ENCODE measurements at regions not wholly inside any gene's neighbourhood (a gene's known extent, or its start where the extent isn't known, plus 50 kb on each side); places are given as distances from the start of the nearest gene placed in this dataset.
"Not testable (repeated sequence)": the region's sequence is repeated elsewhere in the genome, so short reads cannot be mapped to it uniquely, and the experiment has no call there.

DNA sequence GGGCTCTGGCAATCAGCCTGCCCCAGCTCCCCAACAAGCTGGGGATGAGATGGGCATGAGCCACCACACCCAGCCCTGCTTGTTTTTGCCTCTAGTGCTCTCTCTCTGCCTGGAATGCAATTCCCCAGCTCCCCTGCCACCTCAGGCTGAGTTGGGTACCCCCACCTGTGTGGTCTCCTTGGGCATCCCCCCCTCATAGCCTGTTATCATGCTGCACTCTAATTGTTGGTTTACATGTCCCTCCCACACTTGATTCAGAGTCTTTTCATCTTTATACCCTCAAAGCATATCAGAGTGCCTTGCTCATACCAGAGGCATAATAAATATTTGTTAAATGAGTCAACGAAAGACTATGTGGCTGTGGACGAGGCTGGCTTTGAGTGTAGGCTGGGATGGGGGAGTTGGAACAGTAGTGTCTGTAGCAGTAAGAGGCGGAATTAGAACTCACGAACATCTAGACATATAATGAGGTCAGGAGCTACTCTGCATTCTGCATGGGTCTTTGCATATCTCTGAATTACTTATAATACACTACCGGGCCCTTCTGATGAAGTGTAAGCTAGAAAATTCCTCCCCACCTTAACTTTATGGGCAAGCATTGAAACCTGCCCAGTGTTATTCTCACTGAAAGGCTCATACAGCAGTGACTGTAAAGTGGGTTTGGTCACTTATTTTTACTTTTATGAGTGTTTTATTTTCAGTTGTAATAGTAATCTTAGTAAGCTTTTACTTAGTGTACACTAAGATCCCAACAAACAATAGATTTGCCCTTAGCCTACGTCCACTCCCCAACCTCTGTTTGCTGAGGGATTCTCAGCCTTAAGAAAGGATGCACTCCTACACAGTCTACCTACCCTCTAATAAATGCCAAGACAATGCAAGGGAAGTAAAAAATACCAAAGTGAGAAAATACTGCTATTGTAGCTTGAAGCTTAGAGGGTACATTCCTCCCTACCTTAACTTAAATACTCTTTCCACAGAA, 58.7 kb downstream of the EDN1 start:
- intact Hi-C loops (cut with DNase I), result no loop called here
- no peak for DNase-seq

DNA sequence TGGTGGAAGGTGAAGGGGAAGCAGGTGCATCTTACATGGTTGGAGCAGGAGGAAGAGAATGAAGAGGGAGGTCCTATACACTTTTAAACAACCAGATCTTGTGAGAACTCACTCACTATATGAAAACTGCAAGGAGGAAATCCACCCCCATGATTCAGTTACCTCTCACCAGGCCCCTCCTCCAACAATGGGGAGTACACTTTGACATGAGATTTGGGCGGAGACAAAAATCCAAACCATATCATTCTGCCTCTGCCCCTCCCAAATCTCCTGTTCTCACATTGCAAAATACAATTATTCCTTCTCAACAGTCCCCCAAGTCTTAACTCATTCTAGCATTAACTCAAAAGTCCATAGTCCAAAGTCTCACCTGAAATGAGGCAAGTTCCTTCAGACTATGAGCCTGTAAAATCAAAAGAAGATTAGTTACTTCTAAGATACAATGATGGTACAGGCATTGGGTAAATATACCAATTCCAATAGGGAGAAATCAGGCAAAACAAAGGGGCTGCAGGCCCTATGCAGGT, 60.5 kb downstream of the EDN1 start:
- intact Hi-C loops (cut with DNase I), result no loop called here
- DNase-seq, result no peak

DNA sequence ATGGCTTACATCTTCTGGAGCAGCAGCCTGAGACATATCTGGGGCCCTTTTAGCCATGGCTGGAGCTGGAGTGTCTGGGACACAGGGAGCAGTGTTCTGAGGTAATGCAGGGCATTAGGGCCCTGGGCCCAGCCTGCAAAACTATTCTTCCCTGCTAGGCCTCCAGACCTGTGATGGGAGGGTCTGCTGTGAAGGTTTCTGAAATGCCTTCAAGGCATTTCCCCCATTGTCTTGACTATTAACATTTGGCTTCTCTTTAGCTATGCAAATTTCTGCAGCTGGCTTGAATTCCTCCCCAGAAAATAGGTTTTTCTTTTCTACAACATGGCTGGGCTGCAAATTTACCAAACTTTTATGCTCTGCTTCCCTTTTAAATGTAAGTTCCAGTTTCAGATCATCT, 61.5 kb downstream of the EDN1 start:
- DNase-seq, result no peak
- intact Hi-C loops (cut with DNase I), result no loop called here

DNA sequence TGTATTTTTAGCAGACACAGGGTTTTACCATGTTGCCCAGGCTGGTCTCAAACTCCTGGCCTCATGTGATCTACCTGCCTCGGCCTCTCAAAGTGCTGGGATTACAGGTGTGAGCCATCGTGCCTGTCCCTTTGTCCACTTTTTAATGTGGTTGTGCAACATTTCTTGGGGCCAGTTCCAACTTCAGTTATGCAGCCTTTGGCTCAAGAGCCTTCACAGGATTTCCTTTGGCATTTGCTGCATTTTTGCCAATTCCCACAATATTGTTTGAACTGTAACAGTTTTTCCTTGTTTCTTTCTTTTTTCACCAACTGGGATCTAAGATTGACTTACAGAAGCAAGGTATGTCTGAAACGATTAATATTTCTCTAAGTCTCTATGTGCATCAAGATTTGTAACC, 63.6 kb downstream of the EDN1 start:
- DNase-seq, result no peak
- intact Hi-C loops (cut with DNase I), result no loop called here

DNA sequence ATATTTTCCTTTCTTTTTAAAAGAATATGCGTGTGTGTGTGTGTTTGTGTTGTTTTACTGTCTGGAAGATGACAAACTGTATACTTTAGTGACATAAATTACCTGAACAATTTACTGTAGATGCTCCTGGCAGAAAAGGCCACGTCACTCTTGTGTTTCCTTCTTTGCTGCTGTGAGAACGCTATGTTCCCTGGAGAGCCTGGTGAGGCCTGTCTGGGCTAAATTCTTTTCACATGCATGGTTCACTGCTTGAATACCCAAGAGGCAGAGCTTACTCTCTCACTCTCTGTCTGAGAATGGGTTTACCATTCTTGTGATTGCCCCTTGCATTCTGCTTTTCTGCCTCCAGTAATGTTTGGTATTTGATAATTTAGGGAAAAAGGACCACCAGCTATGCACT, 64.3 kb downstream of the EDN1 start:
- intact Hi-C loops (cut with DNase I), result no loop called here
- peak in 2 of 42 donors; percentile 2 to 10 for DNase-seq

DNA sequence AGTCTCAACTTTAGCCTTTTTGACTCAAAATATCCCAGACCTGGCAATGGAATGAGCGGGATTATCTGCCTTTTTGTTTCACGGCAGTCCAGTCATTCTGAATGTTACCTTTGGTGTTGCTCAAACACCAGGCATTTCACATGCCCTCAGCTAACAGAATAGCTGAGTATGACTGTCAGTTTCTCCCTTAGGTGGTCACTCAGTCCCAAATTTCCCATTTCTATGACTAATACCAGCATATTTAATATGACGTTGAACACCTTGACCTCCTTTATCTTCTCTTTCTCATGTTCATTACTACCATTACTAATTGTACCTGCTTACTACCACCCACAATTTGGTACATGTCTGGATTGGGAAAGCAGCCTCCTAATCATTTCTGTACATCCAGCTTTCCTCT, 65.2 kb downstream of the EDN1 start:
- no peak for DNase-seq
- intact Hi-C loops (cut with DNase I), result no loop called here

DNA sequence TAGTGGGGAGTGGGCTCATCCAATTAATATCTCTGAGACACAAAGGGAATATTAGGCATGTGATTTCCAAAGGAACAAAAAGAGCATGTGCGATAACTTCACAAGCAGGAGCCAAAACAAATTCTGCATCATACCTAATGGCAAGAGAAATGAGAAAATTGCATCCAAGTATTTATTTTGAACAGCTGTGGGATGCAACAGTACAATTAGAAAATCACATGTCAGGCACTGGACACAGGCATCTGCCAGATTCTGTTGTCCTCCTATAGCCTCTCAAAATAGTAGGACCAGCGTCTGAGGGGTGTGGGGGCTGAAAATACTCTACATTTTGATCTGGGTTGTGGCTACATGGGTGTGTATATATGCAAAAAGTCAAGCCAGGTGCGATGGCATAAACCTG, 66.3 kb downstream of the EDN1 start:
- intact Hi-C loops (cut with DNase I), result no loop called here
- DNase-seq, result no peak

DNA sequence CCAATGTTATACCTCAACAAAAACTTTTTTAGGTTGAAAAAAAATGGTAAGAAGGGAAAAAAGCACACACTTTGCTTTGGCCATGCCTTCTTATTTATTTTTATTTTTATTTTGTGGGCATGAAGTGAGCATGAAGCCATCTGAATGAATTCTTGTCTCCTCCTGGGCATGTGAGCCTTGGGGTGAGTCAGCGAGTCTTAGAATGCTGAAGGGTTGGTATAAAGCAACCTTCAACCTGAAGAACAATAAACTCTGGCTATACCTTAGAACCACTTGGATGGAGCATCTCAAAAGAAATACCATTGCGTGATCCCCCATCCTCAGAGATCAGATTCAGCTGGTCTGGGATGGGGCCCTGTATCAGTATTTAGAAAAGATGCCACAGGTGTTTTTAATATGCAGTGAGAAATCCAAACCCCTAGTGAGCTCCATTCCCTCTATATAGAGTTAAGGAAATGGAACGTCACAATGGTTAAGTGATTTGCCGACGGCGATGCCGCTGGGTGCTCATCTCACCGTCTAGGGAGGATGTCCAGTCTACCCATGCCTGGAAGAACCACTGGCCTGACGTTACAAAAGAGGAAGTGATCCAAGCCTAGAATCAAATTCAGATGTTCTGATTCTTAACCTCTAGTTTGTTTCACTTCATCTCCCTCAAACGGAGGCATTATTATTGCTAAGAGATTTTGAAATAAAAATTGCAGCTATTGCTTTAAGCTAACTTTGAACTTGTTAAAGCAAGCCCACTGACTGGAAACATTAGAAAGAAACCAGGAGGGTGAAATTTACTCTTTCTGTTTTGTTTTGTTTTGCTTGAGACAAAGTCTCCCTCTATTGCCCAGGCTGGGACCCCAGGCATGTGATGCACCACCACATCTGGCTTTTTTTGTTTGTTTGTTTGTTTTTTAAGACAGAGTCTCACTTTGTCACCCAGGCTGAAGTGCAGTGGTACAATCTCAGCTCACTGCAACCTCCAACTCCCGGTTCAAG, 67.1 kb downstream of the EDN1 start:
- intact Hi-C loops (cut with DNase I), result no loop called here
- DNase-seq, result peak in 16 of 42 donors; percentile 6 to 47 (median 14)

DNA sequence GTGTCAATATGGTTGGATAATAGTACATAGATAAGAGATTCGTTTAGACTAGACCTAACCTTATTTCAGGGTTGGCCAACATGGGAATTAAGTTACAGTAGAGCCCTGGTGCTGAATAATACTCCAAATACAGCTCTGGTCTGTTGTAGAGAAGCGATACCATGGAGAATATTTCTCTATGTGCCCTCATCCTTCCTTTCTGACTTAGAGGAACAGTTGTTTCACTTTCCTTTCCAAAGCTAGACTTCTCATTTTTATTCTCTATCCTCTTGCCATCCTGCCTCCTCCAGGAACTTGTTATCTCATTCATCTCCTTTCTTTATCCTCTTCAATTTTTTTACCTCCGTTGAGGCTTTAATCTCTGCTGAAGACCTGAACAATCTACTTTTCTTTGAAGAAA, 68.9 kb downstream of the EDN1 start:
- no peak for DNase-seq
- intact Hi-C loops (cut with DNase I), result no loop called here

DNA sequence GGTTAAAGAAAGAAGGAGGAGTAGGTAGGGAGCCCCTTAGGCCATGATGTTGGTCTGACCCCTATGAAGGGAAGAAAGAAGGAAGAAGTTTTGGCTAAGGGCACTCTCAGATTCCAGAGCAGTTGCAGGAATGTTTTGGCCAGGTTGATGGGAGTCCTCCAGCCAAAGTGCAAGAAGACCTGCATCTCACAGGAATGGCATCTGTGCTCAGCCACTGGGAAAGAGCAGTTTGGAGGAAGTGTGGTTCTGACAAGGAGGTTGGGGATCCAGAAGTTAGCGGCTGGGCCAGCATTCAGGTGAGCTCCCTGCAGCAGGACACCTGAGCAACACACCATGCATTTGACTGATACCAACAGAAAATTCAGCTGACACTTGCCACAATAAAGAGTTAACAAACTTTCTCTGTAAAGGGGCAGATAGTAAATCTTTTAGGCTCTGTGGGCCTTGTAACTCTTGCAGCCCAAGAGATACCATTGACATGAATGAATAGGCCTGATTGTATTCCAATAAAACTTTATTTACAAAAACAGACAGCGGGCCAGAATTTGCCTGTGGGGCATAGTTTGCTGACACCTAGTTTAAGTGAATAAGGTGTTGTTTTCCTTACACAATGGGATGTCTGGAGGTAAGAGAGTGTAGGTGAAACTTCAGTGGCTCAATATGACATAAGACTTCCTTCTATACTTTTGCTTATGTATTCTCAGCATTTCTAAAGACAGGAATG, 71.0 kb downstream of the EDN1 start:
- no peak for DNase-seq
- intact Hi-C loops (cut with DNase I), result no loop called here

DNA sequence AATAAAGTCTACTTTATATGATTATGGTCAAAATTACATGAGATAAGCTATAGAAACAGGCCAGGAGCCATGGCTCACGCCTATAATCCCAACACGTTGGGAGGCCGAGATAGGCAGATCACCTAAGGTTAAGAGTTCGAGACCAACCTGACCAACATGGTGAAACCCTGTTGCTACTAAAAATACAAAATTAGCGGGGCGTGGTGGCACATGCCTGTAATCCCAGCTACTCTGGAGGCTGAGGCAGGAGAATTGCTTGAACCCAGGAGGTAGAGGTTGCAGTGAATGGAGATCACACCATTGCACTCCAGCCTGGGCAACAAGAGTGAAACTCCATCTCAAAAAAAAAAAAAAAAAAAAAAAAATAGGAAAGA, 73.1 kb downstream of the EDN1 start:
- intact Hi-C loops (cut with DNase I); DNase-seq: not testable (repeated sequence)

DNA sequence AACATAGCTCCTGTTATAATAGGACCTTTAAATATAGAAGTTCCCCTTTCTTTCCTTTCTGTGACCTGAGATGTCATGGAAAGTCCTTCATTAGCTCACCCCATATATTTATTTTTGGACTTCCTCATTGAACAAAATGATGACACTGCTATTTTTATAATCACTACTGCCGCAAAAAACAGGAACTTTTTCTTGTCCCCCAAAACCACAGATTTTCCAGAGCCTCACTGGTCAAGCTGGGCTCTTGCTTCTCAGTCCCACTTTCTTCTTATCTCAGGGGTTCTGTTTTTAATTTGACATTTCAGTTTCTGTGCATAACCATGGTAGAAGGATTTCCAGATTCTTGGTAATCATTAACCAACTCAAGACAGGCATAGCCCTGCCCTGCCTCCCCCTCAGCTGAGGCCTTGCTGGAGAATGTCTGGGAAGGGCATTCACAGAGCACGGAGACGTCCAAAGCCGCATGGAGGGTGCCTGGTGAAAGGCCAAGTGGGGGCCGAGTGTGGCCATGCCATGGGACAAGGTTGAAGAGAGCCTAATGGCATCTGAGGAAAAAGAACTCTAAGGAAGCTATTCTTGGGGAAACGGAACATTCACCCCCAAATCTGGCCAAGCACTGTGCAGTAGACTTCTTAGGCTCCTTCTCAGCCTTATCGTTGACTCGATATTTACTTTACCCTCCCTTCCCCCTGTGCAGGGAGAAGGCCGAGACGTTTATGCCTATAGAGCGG, 73.7 kb downstream of the EDN1 start:
- intact Hi-C loops (cut with DNase I), result no loop called here
- peak in 1 of 42 donors; percentile 10 for DNase-seq

DNA sequence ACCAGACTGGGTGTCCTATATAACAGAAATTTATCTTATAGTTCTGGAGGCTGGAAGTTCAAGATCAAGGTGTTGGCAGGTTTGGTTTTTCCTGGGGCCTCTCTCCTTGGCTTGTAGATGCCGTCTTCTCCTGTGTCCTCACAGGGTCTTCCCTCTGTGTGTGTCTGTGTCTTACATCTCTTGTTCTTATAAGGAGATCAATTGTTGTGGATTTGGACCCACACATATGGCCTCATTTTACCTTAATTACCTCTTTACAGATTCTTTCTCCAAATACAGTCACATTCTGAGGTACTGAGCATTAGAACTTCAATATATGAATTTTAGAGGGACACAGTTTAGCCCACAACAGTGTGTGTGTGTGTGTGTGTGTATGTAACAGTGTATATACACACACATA, 74.5 kb downstream of the EDN1 start:
- no peak for DNase-seq
- intact Hi-C loops (cut with DNase I), result no loop called here

DNA sequence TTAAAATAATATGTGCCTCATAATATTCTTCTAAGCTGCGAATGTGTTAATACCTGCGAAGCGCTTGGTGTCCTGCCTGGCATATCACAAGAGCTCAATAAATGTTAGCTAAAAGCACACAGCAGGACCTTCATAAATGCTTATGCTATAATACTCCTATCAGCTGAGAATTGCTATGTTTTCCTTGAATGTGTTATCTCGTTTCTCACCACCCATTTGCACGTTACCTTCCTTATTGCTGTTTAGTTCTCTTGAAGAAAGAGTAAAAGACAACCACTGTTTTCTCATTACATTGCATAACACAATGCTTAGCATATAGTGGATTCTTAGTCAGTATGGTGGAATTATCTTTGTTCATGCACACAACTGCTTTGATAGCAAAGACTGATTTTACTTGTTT, 76.6 kb downstream of the EDN1 start:
- DNase-seq, result no peak
- intact Hi-C loops (cut with DNase I), result no loop called here

DNA sequence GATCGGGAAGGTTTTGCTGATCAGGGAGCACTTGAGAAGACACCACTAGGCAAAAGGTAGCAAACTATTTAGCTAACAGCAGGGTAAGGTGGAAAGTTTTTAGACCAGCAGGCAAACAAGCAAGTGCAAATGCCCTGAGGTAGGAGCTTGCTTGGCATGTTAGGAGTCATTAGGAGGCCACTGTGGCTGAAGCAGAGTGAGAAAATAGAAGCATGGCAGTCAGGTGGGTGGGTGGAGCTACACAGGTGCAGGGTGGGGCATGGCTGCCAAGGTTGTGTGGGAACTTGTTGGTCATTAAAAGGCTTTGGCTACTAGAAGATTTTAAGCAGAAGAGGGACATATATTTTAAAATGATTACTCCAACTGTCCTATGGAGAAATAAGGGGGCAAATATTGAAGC, 77.3 kb downstream of the EDN1 start:
- no peak for DNase-seq
- intact Hi-C loops (cut with DNase I), result no loop called here

DNA sequence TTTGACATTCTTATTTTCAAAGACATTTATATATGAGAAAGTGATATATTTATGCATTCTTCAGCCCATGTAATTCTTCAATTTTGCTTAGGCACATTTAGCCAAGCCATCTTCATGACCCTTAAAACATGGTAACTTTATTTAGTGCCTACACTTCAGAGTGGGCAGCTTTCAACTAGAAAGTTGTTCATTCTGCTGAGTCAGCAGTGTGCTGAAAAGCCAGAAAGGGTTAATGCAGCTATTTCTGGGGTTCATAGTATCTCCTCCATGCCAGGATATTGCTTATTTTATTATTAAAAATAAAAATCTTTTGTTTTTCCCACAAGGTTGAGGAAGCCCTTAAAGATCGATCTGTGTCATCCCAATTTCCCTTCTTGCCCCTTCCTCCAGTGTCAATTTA, 79.2 kb downstream of the EDN1 start:
- no peak for DNase-seq
- intact Hi-C loops (cut with DNase I), result no loop called here

DNA sequence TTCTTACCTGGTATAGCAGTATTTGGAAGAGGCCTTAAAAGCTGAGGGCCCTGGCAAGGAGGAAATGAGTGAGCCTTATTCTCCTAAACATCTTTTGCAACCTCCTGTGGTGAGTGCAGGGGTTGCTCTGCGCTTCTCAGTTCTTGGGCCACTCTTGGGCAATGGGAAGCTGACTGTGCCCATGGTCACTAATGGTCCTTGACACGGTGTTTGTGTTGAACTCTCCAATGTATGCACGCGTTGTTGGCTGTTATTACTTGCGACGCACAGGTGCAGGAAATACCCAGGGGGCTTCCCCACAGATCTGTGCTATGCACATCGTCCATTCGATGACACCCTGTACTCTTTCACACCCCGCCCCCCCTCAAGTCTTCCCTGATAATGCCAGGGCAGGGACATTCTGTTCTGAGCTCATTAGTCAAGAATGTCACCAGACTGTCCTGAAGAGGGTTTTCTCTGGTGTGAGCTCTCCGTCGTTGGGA, 79.7 kb downstream of the EDN1 start:
- intact Hi-C loops (cut with DNase I), result no loop called here
- peak in 5 of 42 donors; percentile 4 to 46 (median 17) for DNase-seq

DNA sequence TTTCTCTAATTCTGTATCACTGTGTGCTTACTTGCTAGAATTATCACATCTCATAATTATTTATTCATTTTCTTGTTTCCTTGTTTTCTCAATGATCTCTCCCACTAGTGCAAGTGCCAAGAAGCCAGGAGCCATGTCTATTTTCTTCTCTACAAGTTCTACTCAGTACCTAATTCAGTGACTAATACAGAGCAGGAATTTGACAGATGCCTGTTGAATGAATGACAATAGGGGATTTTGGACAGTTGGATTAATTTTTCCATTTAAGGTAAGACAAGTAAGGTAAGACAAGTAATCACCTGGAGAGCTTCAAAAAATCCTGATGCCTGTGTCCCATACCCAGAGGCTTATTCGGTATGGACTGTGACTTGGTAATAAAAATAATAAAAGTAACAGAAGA, 81.0 kb downstream of the EDN1 start:
- DNase-seq, result no peak
- intact Hi-C loops (cut with DNase I), result no loop called here
